NCI-H2196 (cell line): ENCODE measurements at regions not wholly inside any gene's neighbourhood (a gene's known extent, or its start where the extent isn't known, plus 50 kb on each side); places are given as distances from the start of the nearest gene placed in this dataset.

ENCODE experiments used
- DNase-seq: peaks from one replicate; lab custom pipeline; 2025; ENCODE audit not compliant: unreplicated experiment; lab: John Stamatoyannopoulos, UW

DNA sequence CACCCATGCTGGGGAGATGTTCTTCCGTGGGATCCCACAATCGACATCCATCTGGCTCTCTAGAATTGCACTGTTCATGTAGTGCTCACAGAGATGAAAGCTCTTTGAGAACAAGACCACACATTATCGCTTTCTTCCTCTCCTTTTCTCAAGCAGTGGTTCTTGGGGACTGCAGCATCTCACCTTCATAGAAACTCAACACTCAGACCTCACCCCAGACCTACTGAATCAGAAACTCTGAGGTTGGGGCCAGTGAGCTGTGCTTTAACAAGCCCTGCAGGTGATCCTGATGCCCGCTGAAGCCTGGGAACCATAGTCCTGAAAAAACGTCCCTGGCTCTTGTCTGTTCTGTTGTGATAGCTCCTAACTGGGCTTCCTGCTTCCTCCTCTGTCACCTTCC lies 251.3 kb upstream of the FGGY start:
- DNase-seq: no peak

DNA sequence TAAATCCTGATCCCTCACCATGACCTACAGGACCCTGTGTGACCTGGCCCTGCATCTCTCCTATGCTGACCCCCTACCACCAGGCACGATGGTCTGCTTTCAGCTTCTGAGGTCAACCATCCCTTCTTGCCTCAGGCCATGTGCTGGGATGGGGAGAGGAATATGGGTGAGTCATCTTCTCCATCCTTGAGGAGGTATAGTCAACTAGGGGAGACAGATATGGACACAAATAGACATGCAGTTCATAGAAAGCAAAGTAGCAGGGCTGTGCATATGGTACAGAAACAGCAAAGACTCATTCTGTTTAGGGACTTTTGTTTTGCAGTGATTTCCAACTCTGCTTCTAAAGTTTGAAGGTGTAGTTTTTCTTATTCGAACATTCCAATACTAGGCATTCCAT lies 250.8 kb upstream of the FGGY start:
- no peak for DNase-seq

DNA sequence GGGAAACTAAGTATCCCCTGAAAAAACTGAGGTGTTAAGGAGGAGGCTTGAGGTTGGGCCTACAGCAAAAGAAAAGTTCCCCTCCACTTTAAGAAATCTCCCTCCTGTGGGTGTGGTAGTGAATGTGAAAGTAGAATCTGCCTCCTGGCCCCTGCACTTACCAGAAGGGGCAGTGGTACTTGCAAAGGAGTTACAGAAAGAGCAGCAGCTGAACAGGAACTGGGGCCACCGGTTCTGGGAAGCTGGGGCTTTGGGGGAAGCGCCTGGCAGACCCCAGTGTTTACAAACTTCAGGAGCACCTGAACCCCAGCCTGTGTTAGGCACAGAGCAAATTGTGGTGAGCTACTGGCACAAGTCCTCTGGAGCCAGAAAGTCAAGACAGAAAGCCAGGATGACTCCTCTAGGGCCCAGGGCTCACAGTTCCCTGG lies 250.2 kb upstream of the FGGY start:
- DNase-seq: no peak

DNA sequence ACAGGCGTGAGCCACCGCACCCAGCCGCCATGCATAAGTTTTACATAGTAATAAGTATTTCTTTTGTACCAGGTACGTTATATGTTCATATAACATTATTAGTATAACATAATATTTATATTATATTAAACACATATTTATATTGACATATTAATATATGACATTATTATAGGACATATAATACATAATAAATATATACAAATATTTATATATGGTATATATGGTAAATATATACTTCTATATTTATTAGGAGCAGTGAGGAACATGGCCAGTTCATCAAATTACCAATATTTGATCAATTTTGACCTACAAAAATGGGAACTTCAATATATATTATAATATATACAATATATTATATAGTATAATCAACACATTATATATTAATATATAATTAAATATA lies 245.9 kb upstream of the FGGY start:
- DNase-seq: no peak

DNA sequence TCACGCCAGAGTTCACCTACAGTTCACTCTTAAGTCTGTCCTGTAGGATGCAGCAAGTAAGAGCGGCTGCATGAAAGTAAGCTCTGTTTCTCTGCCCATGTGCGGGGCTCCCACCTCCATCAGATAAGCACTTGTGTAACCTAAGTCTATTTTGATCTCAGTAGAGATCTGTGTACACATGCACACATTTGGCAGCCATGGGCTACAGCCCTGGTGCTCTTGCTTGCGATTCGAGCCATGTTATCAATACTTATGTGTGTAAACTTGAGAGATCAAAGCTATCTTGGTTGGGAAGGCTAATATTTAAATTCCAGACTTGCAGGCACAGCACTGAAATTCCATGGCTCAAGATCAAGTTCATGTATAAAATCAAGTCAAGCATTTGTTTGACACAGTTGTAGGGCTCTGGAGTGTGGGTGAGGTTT lies 244.7 kb upstream of the FGGY start:
- peak; percentile 44 for DNase-seq

DNA sequence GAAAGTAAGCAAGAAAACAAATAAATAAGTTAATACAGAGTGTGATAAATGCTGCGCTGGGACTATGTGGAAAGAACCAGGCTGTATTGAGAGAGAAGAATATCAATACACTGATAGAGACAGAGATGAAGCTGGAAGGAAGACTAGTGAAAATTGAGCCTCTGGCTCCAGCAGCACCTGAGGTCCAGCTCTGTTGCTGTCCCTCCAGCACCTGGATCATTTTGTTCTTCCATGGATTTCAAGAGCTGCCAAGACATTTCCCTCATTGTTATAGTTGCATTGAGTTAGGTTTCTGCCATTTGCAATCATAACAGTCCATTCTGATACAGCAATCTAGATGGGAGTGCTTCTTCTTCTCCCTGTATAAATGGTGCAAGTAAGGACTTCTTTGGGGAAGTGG lies 242.7 kb upstream of the FGGY start:
- DNase-seq: no peak

DNA sequence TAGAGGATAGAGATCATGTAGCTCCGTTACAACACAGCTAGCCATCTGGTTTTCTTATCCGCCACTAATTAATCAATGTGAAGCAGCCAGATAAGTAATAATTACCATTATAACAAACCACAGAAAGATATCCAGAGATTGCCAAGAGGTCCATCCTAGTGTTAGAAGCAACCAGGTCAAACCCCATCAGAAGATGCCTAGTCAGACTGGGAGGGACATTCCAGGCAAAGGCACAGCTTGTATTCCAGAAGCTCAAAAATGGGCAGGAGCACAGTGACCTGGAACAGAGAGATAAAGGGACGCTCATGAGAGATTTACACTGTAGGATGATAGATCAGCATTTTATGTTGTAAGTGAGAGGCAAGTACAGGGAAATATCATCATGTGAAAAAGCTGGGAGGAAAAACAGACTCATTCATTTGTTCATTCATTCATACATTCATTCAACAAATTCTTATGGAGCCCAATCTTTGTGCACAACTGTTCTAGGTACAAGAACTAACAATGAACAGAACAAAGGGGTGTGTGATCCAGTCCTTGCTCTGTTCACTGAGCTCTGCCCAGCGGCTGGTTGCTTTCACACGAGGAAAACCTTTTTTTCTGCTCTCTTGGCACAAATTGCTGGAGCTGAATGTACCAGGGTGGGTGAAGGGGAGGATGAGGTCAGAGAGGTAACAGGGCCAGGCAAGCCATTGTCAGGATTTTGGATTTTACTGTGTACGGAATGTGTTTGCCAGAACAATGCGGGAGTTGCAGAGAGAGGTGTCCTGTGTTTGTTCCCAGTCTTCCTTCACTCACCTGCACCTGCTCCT lies 240.8 kb upstream of the FGGY start:
- no peak for DNase-seq

DNA sequence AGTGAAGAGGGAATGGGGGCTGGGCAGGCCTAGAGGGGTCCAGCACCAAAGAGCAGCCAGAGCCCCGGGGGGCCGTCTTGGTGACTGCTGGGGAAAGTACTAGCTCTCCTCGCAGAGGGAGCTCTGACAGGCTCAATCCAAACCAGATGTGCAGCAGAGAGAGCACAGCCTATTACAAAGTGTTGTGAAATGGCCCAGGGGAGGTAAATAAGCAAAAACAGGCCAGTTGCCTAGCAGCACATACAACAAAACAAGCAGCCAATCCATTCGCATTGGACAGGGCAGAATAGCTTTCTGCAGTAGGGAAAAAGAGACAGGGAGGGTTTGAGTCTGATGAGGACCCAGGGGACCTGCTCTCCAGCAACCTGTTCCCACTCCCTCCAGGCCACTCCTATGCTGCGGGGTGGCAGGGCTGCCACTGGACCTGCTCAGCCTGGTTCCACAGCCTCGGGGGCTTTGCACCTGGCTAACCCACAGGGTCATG lies 239.6 kb upstream of the FGGY start:
- peak; percentile 53 for DNase-seq

DNA sequence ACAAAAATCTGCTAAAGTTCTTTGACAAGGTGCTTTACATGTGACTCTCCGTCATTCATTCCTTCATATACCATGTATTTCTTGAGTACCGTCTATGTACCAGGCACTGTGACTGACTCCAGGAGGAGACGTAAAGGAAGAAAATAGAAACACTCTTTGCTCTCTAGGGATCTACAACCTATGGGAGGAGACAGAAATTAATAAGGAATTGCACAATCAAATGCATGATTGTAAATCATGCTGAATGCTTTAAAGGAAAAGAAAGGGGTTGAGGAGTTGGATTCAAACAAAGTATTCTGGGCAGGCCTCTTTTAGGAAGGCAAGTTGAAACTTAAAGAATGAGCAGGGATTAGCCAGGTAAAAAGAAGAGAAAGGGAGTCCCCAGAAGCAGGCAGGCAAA lies 239.1 kb upstream of the FGGY start:
- DNase-seq: no peak

DNA sequence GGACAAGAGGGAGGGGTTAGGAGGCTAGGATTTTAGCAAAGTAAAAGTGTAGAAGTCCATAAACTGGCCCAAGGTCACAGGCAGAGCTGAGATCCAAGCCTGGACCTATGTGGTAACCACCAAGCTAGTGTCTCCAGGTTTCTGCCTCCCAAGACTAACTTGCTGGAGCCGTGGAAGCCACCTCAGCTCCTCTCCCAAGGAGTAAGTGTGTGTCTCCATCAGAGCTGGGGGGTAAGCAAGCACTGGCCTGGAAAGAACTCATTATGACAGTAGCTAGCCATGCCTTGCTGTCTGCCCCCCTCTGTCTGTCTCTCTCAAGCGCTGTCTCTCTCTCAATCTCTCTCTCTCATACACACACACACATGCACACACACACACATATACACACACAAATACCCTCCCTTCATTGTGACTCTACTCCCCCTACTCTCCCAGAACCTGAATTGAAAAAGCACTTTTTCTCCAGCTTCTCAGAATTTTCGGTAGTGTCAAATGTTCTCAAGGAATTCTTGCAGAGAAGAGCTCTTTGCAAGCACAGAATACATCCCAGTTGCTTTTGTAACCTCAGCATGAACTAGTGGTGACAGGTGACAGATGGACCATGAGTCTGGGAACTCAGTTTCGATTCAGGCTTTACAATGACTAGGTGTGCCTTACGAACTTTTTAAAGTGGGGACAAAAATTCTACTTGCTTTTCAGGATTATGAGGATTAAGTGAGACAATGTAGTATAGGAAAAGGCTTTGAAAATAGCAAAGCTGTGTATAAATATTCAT lies 238.0 kb upstream of the FGGY start:
- no peak for DNase-seq

DNA sequence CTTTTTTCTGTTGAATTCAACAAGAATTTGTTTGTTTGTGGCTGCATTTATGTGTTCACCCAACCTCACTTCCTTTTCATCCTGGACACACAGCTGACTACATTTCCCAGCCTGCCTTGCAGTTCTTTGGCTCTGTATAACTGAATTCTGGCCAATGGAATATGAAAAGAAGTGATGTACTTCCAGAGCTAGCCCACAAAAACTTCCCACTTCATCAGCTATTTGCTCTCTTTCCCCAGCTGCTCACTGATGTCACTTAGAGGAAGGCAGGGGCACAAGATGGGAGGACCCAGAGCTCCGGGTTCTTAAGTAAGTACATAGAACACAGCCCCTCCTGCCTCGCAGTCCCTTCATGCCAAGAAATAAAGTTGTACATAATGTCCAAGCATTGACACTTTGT lies 235.0 kb upstream of the FGGY start:
- peak; percentile 24 for DNase-seq

DNA sequence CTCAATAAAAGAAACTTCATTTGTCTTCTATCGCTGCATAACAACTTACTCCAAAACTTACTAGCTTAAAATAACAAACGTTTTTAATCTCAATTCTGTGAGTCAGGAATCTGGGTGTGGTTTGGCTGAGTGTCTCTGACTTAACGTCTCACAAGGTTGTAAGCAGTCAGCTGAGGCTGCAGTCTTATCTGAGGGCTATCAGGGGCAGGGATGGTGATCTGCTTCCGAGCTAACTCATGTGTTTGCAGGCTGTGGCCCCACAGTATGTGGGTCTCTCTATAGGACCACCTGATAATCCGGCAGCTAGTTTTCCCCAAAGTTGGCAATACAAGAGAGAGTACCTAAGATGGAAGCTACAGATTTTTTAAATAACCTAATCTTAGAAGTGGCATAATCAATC lies 234.2 kb upstream of the FGGY start:
- DNase-seq: no peak

DNA sequence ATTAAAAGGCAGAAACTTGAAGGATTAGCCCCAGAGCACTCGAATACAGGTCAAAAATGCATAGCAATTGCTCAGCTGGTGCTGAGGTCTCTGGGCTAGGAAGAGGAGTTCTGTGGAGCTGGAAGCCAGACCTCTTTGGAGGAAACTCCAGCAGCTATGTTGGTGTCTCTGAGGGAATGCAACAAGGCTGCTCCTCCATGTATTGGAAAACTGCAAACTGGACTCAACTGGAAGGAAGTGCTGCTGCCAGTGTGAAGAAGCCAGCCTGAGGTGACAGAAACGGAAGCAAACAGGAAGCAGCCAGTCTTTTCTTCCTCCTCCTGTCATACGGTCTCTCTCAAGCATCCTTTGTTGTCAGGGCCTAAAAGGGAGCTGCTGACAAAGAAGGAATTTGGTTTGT lies 233.4 kb upstream of the FGGY start:
- DNase-seq: no peak

DNA sequence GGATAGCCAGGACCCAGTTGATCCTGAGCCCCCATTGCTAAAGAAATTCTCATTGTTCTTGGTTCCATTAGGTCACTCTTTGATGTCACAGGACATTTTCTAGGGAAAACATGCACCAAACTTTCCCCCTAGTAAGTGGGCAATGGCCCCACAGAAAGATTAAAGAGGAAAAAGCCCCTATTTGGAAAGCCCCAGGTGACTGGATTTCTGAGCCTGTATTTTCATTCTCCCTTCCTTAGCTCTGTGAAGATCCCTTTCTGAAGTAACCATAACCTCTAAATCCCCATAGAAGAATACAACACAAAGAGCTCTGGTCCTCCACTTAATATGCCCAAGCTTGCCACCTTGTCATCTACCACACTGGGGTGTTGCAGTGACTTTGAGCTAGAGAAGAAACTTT lies 232.3 kb upstream of the FGGY start:
- DNase-seq: no peak

DNA sequence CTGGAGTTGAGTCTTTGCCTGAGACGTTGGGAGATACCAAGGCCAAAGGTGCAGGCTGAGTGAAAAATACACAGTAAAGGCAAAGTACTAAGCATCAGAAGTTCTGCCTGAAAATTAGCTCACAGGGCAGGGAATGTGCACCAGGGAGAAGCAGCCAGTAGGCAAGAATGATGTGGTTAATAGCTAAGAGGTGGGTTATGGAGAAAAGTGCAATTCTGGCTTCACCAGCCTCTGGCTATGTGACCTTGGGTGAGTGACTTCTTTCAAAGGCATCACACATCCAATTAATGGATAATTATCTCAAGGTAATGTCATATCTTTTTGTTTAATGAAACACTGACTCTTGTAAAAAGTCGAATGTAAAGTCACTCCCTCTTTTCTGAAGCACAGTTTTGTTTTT lies 230.7 kb upstream of the FGGY start:
- no peak for DNase-seq

DNA sequence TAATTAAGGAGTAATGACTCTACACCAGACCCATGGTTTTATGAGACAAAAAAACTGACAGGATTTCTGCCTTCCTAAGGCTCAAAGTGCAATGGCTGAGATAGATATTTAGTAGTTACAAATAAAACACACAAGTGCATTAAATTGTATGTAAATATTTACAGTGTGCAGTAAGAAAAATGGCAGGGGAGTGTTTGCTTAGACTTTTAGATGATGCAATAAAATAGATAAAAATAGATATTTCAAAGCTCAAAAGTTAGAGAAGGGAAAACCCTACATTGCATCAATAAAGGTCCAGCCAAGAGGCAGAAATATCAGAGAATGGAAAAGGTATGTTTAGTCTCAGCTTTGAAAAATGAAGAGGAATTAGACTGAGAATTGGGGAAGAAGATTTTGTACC lies 226.3 kb upstream of the FGGY start:
- no peak for DNase-seq

DNA sequence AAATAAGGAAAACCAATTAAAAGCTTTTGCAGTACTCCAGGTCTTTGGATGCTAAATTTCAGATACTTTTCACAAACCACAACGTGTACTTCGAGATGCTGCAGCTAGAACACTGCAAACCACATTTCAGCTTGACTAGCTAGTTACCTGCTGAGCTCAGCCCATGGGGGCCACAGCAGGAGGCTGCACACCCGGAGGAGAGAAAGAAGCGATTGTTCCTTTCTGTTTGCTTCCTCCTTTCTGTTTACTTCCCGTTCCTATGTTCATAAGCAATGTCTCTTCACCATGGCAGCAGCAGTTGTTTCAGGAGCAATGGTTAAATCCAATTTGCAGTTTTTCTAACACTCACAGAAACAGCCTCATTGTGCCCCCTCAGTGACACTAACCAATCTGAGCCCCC lies 225.6 kb upstream of the FGGY start:
- no peak for DNase-seq

DNA sequence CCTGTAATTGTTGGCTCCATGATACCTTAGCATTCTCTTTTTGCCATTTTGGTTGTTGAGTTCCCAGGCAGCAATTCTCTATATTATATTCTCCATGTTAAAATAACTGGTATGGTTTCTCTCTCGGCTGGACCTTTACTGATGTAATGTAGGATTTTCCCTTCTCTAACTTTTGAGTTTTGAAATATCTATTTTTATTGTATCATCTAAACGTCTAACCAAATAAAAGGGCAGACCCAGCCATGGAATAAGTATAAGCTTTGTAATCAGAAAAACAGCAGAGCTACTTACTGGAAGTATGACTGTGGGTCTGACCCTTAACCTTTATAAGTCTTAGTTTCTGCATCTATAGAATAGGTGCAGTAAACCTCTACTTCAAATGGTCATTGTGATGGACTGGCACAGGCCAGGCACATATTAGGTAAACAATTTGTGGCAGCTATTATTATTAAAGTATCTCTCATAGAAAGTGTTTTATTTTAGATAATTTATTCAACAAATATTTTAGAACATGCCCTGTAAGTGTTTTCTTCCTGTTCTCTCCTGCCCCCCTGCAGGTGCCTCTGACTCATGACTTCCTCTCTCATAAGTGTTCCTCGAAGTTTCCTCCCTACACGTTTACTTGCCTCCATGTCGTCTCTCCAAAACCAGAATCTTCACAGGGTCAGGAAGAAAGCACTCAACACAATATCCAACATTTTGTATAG lies 224.9 kb upstream of the FGGY start:
- DNase-seq: no peak

DNA sequence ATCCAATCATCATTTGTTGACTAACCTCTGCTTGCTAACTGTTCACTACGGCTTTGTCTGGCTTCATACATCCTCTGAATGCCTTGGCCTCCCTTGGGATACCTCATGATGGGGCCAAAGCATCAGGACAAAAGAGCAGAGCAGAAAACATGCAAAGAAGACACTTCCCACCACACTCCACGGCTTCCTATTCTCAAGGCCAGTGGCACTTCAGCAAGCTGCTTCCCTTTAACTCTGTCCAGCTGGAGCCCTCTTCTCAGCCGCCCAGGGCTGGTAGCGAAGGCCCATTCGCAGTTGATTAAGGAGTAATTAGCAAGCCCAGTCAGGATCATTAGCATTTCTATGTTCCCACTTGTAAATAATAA lies 224.3 kb upstream of the FGGY start:
- no peak for DNase-seq

DNA sequence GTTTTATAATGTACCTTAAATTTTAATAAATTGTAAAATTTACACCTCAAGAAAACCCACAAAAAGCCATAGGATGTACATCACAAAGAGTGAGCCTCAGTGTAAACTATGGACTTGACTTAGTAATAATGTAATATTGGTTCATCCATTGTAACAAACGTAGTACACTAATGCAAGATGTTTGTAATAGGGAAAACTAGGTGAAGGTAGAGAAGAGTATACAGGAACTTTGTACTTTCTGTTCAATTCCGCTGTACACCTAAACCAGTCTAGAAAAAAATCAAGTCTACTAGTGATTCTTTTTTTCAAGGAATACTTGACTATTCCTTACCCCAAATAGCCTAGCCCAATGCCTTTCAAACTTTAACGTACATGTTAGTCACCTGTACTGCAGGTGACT lies 222.3 kb upstream of the FGGY start:
- no peak for DNase-seq

DNA sequence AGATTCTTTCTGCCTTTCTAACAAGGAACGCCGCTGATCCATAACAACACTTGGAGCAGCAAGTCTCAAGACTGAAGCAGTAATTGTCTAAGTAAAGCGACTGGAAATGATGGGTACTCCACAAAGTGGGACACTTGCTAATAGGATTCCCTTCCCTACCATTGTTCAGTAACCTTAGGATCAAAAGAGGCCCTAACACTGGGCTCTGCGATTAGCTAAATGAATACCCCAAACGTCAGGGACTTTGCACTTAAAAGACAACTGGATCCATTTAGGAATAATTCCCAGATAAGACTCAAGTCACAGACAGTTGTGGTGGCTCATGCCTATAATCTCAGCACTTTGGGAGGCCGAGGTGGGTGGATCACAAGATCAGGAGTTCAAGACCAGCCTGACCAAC lies 221.9 kb upstream of the FGGY start:
- no peak for DNase-seq

DNA sequence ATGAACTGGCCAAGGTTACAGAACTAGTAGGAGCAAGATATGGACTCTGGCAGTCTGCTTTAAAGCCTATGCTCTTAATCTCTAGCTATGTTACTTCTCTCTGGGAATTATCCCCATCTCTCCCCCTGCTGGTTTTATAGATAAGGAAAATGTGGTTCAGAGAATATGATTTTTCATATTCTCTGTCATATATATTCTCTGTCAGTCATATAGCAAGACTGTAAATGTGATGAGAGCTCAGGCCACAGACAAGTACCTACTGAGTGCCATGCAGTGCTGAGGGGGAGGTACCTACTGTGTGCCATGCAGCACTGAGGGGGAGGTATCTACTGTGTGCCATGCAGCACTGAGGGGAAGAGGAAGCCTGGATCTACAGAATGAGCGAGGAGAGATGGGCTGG lies 220.3 kb upstream of the FGGY start:
- DNase-seq: no peak
